ENCODE measurements at regions not wholly inside any gene's neighbourhood (a gene's known extent, or its start where the extent isn't known, plus 50 kb on each side); places are given as distances from the start of the nearest gene placed in this dataset.

DNA sequence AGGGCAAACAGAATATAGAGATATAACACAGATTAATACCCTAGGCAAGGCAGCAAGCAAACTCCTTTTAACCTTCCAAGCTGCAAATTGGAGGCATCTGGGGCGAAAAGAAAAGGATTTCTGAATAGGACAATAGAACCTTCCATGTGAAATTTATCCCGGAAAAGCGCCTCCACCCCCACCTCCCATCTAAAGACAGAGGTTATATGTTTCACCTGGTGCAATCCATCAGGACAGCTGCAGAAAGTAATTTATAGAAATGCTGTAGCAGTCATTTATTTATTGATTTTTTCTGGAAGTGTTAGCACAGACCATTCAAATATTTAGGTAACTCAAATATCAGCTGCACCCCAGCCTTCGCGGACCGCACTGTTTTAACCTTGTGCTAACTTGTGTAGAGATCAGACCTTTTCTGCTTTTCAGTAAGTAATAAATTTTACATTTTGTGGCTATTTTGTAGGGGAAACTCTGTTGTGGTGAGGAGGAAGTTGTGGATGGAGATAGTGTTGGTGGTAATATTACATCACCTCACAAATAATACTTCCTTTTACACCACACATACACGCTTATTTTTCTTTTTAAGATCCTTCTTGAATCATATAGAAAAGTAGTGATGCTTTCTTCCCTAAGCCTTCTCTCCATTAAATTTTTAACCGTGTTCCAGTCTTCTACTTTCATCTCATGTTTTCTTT, 919.3 kb upstream of the CDH2 start:
- TF ChIP-seq, protein P1, sequence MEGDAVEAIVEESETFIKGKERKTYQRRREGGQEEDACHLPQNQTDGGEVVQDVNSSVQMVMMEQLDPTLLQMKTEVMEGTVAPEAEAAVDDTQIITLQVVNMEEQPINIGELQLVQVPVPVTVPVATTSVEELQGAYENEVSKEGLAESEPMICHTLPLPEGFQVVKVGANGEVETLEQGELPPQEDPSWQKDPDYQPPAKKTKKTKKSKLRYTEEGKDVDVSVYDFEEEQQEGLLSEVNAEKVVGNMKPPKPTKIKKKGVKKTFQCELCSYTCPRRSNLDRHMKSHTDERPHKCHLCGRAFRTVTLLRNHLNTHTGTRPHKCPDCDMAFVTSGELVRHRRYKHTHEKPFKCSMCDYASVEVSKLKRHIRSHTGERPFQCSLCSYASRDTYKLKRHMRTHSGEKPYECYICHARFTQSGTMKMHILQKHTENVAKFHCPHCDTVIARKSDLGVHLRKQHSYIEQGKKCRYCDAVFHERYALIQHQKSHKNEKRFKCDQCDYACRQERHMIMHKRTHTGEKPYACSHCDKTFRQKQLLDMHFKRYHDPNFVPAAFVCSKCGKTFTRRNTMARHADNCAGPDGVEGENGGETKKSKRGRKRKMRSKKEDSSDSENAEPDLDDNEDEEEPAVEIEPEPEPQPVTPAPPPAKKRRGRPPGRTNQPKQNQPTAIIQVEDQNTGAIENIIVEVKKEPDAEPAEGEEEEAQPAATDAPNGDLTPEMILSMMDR (IDR thresholded peaks at IDR 0.05), result no peak
- no peak for TF ChIP-seq POLR2A (IDR thresholded peaks at IDR 0.05)
